HG02938 (cell line): ENCODE measurements at regions not wholly inside any gene's neighbourhood (a gene's known extent, or its start where the extent isn't known, plus 50 kb on each side); places are given as distances from the start of the nearest gene placed in this dataset.
A peak's percentile ranks its signal among the peaks of the same experiment; 100 is the strongest.
"Not testable (repeated sequence)": the region's sequence is repeated elsewhere in the genome, so short reads cannot be mapped to it uniquely, and the experiment has no call there.

Source experiments
- ATAC-seq: cut with Tn5 transposase; IDR thresholded peaks from one replicate; pipeline ENCODE4 v1.9.1; 2021; ENCODE audit warnings: mild to moderate bottlenecking, moderate library complexity; ENCODE audit not compliant: unreplicated experiment

DNA sequence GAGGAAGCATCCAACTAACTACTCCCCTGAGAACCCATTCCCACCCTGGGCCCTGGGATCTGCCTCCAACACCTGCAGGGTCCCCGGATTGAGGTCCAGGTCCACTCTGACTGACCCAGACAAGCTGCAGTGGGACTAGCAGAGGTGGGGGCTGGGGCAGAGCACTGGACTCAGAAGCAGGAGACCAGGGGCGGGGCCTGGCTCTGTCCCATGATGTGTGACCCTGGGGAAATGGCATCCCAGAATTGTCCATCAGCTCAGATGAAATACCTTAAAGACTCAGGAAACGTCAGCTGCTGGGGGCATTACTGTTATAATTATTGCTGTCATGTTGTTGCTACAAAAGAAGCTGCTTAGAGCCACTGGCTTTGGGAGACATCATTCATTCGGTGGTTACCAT lies 202.4 kb downstream of the C9orf50 start:
- no peak for ATAC-seq

DNA sequence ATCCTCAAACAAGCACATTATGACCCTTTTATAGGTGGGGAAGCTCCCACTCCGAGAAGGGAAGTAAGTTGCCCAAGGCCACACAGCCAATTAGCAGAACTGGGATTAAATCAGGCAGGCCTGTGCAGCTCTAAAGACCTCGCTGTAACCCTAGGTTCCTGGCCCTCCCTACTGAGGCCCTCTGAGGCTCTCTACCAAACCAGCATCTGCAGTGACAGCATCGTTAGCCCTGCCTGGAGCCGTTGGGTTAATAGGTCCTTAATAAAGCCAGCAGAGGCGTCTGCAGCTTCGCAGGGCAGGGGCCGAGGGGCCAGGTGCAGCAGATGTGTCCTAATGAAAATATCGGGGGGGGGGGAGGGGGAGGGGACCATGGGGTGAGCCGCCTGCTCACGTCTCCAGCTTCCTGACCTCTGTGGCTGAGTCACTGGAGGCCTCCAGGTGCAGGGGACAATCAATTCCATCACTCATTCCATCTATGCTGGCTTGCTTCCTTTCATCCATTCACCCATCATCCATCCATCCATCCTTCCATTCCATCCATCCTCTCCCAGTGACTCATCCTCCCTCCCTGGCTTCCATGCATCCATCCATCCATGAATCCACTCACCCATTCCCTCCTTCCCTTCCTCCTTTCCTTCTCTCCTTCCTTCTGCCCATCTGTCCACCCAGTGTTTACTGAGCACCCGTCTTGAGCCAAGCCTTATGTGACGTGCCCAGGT lies 203.9 kb downstream of the C9orf50 start:
- no peak for ATAC-seq

DNA sequence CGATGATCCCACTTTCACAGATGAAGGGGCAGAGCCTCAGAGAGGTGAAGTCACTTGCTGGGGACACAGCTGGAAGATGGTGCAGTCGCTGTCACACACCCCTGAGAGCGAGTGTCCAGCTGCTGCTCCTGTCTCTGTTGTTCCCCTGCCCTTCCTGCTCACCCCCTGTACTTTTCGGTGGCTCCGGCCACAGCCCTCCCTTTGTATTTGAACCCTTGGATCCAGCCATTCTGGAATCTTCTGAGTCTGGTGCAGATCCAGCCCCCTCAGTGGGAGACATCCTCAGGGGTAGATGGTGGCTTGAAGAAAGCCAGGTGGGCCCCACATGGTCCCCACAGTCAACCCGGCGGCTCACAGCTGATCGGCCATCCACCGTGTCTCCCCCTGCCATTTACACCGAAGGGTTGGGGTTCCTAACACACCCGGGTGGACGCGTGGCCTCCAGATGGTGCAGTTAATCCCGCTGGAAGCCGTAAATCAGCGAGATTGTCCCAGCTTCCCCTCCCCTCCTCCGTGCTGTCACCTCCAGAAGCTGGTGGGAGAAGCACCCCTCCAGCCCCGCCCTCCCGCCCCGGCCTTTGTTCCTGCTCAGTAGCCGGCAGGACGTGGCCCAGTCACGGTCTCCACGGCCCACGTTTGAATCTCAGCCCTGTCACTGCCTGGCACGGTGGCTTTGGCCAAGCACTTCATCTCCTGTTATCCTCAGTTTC lies 204.8 kb downstream of the C9orf50 start:
- no peak for ATAC-seq

DNA sequence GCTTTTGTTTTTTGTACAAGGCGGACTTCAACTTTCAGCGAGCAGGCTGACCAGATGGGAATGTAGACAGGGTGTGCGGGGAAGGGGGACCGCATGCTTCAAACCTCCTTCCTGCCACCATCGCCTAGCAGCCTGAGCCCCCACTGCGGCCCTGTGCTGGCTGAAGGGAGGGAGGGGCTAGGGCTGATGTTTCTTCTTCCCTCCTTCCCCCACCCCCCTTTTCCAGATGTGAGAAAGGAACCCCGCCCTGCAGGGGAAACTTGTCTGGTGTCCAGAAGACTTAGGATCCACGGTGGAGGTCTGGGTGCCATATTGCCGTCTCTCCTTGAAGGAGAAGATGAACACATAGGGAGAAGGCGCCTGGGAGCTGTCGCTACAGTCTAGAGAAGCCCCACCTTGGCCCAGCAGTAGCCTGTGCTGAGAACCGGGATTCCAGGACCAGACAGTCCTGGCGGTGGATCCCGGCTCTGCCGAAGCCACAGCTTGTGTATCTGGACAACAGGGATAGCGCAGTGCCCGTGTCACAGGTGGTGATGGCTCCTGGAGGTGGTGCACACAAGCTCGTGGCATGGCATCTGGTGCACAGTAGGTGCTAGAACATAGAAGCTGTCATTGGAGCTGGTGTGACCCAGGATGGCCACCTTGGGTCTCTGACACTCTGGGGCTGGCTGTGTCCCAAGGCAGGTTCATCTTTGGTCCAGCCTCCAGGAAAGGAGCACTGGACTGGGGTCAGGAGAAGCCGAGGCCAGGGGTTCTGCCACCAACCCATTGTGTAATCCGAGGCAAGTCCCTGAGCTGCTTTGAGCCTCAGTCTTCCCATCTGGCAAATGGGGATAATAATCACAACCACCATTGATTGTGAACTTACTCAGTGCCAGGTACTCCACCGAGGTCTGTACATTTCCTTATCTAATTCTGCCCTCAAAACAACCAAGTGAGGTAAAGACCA lies 205.6 kb downstream of the C9orf50 start:
- no peak for ATAC-seq

GRCh38 chr9:129414377-129414992 lies 206.4 kb downstream of the C9orf50 start:
- ATAC-seq, result no peak

DNA sequence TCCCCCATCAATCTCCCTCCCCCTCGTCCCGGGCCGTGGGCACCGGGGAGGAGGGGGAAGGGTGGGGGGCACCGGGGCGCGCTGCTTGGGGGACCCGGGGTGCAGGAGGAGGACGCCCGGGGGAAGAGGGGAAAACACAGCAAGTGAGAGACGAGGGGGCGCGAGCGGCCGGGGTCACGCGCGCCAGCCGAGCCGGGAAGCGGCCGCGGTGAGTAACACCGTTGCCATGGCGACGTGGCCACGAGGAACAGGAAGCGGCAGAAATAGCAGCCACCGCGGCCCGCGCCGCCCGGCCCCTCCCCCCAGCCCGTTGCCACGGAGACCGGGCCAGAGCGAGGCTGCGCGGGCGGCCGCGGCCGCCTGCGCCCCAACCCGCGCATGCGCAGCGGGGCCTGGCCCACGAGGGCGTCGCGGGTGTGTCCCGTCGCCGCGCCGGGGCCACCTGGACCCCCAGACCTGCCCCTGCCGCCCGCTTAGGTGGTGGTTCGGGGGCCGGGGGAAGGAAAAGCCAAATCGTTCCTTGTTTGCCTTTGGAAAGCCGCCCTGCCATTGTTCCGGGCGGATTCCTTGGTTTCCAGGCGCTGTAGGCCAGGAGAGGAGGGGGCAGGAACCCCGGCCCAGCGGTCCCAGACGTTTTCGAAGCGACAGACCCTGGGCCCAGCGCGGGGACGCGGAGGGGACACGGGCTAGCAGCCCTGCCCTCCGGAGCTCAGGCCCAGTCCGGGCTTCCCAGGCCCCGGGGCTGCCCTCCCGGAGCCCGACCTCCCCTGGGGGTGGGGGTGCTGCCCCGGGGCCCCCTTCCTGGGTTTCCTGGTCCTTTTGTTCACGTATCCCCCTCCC lies 207.1 kb downstream of the C9orf50 start:
- ATAC-seq, result peak; percentile 77

- peak; percentile 20 for ATAC-seq
Measured at GRCh38 chr9:129412814-129413536, 207.9 kb downstream of the C9orf50 start.

DNA sequence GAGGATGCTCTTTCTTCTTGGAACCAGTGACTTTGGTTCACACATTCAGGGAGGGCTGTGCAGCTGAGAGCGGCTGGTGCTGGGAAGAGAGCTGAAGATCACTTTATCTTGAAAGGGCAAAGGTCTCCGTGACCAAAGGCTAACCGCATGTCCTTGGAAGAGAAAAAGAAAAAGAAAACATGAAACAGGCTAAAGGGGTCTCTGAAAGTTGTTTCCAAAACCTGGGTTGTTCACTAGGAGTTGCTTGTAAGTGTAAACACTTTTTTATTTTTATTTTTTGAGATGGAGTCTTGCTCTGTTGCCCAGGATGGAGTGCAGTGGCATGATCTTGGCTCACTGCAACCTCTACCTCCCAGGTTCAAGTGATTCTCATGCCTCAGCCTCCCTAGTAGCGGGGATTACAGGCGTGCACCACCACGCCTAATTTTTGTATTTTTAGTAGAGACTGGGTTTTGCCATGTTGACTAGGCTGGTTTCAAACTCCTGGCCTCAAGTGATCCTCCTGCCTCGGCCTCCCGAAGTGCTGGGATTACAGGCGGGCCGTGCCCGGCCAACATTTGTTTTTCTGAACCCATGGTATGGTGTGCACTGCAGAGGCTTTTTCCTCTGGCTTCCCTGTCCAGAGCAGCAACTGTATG lies 208.6 kb downstream of the C9orf50 start:
- not testable (repeated sequence) for ATAC-seq

GRCh38 chr9:129411501-129412175 lies 209.3 kb downstream of the C9orf50 start:
- no peak for ATAC-seq

- ATAC-seq, result no peak
Measured at GRCh38 chr9:129410226-129410625, 210.7 kb downstream of the C9orf50 start.

DNA sequence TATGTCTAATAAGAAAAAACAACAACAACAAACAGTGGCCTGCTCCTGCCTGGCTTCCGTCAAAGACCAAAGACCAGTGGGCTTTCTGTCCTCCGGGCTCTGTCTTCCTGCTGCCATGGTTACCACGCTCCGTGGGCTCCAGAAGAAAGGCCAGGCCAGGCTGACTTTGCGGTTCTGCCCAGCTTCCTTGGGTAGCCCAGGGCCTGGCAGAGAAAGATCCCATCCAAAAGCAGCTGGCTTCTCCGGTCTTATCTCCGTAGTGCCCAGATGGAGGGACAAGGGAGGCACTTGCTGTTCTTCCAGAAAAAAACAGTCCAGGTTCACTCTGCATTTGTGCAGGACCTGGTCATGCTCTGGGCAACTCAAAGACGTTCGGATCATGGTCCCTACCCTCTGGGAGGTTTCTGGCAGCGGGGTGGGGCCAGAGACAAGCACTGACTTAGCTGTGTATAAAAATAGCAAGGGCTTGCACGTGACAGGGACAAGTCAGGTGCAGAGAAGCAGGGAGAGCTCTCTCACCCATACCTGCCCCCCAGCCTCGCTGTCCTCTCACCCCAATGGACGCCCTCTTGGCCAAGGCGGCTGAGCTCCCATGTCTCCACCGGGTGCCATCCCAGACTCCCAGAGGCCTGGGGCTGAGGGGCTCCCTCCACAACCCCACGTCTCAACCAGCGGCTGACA lies 212.2 kb downstream of the C9orf50 start:
- ATAC-seq, result no peak

DNA sequence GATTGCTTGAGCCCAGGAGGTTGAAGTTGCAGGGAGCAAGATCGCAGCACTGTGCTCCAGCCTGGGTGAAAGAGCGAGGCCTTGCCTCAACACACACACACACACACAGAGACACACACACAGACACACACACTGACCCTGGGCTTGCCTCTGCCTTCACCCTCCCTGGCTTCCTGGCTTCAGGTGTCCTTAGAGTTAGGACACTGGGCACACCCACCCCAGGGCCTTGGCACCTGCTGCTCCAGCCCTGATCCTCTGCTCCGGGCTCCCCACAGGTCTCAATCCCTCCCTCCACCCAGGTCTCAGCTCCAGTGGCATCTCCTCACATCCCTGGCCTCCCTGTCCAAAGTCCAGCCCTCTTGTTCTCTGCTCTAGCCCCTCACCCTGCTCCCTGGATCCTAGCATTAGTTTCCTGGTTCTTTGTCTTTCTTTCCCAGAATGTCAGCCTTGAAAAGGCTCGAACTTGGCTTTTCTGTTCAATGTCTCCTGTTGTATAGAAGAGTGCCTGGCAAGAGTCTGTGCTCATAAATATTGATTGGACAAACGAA lies 212.9 kb downstream of the C9orf50 start:
- ATAC-seq, result no peak

DNA sequence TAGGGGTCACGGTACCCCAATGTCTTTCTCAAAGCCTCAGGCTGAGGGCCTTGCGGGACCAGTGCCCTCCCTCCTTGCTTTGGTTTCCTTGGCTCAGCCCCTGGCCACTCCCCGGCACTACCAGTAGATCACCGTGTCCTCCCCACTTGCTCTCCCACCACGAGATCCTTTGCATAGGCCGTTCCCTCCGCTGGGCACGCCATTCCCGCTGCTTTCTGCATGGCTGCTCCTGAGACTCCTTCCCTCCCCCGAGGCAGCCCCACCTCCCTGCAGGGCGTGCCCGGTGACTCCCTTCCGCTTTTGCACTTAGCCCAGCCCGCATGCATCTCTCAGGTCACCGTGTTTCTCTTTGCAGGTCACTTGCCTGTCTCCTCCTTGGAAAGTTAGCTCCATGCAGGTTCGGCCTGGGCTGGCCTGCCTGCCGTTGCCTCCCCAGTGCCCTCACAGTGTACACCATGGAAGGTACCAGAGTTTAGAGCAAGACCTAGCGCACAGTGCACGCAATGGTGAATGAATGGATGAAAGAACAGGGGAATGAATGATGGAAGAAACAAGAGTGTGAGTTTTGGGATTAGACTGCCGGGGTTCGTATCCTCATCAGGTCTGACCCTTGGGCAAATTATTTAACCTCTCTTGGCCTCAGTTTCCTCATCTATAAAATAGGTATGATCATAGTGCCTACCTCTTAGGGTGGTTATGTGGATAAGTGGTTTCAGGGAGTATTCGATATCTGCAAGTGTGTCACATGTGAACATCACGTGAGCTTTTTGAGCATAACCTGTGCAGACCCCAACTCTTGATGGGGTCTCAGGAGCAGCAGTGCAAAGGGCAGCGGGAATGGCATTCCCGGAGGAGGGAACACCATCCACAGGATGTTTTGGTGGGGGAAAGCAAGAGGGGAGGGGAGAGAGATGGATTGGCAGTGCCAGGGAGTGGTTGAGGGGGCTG lies 214.3 kb downstream of the C9orf50 start:
- no peak for ATAC-seq

- ATAC-seq, result no peak
Measured at GRCh38 chr9:129405827-129406213, 215.1 kb downstream of the C9orf50 start.

- ATAC-seq, result no peak
Measured at GRCh38 chr9:129405089-129405826, 215.6 kb downstream of the C9orf50 start.

- no peak for ATAC-seq
Measured at GRCh38 chr9:129404621-129405020, 216.3 kb downstream of the C9orf50 start.
